Activated gamma-delta T cell (primary cell): ENCODE measurements at regions not wholly inside any gene's neighbourhood (a gene's known extent, or its start where the extent isn't known, plus 50 kb on each side); places are given as distances from the start of the nearest gene placed in this dataset.
"Not testable (repeated sequence)": the region's sequence is repeated elsewhere in the genome, so short reads cannot be mapped to it uniquely, and the experiment has no call there.

Experiments used
- DNase-seq: peaks from one replicate; lab custom pipeline; 2025; lab: John Stamatoyannopoulos, UW

DNA sequence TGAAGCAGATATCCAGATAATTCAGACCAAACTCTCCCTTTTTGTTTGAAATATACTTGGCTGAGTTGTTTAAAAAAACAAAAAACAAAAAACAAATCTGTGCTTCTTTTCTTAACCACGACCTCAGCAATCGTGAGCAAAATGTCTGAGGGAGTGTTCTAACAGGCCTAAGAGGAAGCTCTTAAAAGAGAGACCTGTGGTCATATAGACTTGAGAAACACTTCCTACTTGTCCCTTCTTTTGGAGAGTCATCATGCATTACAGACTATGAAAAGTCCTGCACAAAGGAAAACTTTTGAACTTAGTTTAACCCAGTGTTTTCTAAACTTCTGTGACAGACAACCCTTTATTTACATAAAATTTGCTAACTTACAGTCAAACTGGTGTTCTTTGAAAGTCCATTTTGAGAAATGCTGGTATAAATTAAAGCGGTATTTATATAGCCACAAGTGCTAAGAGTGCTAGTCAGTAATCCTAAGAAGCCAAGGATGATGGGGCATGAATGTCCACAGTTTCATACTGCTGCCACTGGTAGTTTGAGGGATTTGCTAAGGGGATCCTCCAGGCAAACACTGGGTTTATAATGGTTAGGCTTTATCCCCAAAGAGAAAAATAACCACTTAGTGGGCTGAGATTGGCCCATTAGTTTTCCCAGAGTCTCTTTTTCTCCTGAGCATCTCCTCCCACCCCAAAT lies 199.8 kb downstream of the LRRC70 start:
- DNase-seq: no peak

DNA sequence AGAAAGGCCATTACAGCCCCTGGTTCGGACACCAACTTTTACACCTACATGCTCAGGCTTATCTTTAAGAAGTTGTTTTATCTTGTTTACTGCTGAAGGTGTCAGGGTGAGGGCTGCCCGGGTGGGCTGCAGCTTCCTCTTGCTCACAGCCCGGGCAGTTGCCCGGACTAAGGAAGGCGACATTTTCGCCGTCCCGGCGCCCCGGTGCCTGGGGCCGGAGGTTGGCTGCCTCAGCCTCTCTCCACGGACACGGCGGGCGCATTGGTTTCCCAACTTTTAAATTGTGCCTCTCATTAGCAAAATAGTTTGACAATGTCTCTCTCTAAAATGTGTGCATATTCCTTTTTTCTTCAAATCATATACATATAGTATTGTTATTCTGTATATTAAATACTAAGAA lies 198.5 kb downstream of the LRRC70 start:
- DNase-seq: not testable (repeated sequence)

DNA sequence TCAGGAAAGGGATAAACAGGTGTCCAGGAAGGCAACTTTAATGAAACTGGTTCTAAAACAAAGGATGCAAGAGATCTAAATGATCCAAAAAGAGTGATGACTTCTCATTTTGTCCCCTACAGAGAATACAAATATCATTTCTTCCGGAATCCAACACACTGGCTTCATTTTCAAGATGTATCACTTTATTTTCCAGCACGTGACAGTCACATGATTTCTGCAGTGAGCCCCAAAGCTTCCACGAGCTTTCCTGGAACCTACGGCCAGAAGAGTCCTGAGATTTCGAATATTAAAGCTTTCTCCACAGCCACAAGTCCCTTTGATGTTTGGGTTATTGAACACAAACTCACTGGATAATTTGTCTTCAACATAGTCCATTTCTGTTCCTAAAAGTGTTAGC lies 198.0 kb downstream of the LRRC70 start:
- not testable (repeated sequence) for DNase-seq

DNA sequence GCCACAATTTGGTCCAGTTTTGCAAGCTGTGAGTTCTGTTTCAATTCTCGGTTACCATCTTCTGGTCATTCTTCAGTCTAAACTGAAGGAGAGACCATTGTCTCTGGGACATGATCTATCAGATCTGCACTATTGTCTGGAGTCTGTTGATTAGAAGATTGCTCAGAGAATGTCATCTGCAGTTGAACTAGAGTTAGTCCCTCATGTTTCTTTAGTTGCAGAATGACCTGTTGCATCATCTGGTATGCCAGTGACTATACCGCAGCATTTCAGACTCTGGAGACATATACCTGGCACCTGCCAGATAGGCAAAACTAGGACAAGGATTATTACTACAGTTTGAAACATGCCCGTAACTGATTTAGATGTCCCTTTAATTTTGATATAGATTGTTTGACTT lies 194.8 kb downstream of the LRRC70 start:
- DNase-seq: no peak

DNA sequence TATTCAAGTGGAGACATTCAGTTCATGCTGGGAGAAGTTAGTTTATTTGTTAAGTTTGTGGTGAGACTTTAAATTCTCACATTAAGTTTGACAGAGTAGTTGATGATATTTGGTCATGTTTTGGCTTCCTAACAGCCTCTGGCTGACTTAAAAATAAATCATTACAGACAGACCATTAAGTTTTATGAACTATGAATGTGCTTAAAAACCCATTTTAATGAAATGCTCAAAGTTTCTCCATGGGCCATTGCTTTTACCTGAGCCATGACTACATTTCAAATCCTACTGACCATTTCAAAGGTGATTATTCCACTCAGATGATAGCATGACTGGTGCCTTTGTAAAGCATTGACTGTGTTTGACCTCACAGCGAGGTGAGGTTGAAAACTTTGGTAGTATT lies 192.7 kb downstream of the LRRC70 start:
- no peak for DNase-seq

DNA sequence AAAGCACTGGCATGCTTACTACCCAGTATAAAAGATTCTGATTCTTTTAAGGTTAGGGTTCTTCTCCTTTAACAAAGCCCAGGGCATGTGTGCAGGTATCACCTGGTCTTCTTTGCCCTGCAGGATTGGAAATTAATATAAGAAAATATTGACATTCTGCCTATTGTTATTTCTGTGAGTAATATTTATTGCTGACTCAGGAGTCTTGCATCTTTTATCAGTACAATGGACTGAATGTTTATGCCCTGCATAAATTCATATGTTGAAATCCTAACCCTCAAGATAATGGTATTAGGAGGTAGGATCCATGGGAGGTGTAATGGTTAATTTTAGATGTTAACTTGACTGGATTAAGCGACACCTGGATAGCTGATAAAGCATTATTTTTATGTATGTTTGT lies 189.0 kb downstream of the LRRC70 start:
- DNase-seq: no peak

DNA sequence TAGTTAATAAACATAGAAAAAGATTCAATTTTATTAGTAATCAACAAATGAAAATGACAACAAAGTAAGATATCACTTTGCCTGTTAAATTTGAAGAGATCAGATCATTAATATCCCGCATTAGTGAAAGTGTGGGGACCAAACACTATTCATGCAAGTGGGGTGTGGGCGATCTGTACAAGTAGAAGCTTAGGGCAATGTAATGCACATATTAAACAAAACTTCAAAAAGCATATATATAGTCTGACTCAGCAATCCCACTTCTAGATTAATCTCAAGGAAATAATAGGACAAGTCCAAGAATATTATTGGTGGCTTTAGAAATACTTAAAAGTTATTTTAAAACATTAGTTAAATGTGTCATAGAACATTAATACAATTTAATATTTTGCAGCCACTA lies 188.5 kb downstream of the LRRC70 start:
- DNase-seq: no peak

DNA sequence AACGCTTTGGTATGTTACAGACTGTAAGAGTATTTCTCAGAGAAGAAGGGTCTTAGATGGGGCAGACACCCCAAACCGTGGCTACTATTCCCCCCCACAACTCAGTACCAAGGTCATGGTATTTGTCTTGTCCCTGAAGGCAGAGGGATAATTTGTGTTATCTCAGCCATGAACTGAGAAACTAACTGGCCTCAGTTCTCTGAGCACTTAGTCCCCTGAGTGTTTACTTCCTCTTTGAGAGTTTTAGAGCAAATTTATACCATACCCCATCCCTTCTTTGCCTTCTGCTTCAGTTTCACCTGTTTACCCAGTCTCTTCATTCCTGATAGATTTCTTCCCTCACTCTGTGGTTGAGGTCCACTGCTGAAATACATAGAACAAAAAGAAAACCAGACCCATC lies 183.9 kb downstream of the LRRC70 start:
- no peak for DNase-seq

DNA sequence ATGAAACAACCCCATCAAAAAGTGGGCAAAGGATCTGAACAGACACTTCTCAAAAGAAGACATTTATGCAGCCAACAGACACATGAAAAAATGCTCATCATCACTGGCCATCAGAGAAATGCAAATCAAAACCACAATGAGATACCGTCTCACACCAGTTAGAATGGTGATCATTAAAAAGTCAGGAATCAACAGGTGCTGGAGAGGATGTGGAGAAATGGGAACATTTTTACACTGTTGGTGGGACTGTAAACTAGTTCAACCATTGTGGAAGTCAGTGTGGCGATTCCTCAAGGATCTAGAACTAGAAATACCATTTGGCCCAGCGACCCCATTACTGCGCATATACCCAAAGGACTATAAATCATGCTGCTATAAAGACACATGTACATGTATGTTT lies 179.1 kb downstream of the LRRC70 start:
- not testable (repeated sequence) for DNase-seq

DNA sequence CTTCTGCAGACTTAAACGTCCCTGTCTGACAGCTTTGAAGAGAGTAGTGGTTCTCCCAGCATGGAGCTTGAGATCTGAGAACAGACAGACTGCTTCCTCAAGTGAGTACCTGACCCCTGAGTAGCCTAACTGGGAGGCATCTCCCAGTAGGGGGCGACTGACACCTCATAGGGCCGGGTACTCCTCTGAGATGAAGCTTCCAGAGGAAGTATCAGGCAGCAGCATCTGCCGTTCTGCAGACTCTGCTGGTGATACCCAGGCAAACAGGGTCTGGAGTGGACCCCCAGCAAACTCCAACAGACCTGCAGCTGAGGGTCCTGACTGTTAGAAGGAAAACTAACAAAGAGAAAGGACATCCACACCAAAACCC lies 174.4 kb downstream of the LRRC70 start:
- DNase-seq: not testable (repeated sequence)

DNA sequence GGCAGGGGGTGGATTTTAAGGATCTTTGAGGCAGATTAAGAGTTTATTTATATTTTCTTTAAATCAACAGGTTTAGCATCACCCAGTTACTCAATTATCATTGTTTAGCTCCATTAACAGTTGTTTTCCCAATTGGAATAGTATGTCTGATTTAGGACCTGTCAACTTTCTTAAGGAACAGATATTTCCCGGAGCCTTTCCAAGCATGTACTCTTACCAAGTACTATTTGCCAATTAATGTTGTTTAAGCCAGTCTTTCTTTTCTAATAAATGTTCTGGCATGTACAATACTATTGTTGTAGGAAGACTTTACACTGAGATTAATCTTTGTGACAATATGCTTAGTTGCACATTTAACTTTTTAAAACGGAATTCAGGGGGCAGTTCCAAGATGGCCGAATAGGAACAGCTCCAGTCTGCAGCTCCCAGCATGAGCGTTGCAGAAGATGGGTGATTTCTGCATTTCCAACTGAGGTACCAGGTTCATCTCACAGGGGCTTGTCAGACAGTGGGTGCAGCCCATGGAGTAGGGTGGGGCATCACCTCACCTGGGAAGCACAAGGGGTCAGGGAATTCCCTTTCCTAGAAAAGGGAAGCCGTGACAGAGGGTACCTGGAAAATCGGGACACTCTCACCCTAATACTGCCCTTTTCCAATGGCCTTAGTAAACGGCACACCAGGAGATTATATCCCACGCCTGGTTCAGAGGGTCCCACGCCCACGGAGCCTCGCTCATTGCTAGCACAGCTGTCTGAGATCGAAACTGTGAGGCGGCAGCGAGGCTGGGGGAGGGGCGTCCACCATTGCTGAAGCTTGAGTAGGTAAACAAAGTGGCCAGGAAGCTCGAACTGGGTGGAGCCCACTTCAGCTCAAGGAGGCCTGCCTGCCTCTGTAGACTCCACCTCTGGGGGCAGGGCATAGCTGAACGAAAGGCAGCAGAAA lies 173.7 kb downstream of the LRRC70 start:
- DNase-seq: not testable (repeated sequence)

DNA sequence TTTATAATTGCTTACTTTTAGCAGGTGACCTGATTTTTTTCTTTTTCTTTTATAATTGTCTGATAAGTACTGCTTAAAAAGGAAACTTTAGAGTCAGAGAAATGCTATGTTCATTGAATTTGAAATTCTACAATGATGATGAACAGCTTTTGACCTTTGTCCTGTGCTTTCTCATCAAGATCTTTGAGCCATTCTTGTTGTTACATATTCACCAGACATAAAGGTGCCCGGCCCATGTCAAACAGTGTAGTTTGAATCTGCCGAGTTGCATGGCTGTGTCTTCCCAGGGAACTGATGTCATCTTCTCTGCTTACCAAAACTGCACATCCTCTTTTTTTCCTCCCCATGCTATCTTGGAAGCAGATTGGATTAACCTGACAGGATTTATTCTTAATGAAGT lies 163.6 kb downstream of the LRRC70 start:
- no peak for DNase-seq

DNA sequence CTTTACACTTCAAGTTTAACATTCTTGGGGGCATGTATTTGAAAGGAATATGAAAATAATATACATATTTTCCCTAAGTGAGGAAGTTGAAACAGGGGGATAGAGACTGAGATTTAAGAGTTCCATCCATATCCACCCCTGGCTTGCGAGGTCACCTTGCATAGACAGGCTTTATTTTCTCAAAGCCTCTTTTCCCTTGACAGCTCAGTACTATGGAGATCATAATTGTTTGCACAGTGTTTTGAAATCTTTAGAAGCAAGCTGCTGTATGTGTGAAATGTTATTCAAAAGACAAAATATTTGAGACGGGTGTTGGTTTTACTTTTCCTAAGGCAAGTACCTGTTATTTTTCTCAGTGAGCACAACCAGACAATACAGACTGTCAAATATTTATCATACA lies 163.1 kb downstream of the LRRC70 start:
- no peak for DNase-seq

DNA sequence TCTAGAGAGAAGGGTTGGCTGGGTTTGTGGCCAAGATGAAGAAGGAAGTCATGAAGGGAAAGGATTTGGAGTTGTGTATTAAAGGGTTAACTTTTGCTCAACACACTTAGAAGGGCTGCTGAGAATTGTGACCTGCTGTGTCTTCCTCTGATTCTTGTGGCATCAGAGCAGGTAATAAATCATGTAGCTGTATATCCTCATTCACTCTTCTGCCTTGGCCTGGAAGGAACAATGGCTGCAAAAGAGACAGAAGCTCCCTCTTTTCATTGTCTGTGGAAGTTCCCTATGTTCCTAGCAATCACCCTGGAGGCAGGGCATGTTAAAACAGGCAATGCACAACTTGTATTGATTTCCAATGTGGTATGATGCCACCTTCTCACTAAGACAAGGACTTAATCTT lies 159.1 kb downstream of the LRRC70 start:
- DNase-seq: no peak

DNA sequence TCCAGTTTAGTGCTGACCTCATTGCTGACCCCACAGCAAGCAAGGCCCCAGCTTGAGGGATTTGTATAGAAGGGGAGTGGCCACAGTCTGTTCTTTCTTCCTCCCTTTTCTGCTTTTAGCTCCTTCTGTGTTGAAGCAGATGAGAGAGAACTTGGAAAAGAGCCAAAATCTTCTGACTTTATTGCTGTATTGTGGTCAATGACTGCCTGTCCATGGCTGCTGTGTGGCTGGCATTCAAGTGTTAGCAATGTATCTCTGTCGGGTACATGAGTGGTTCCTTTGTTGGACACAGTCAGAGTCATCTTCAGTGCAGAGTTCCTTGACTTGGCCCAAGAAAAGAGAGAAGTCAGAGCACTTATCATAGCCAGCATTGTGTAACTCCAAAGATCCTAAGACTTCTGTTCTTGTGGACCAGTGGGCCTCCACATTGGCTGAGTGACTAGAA lies 154.1 kb downstream of the LRRC70 start:
- no peak for DNase-seq

DNA sequence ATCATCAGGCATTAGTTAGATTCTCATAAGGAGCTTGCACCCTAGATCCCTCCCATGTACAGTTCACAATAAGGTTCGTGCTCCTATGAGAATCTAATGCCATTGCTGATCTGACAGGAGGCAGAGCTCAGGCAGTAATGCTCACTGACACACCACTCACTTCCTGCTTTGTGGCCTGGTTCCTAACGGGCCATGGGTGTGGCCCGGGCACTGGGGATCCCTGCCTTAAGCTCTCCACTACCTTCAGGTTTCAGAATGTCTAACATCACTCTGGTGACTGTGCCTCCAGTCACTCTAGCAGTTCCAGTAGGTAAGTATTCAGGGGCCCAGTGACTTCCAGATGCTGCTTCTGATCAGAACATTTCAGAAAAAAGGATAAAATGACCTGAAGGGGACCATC lies 152.4 kb downstream of the LRRC70 start:
- no peak for DNase-seq

DNA sequence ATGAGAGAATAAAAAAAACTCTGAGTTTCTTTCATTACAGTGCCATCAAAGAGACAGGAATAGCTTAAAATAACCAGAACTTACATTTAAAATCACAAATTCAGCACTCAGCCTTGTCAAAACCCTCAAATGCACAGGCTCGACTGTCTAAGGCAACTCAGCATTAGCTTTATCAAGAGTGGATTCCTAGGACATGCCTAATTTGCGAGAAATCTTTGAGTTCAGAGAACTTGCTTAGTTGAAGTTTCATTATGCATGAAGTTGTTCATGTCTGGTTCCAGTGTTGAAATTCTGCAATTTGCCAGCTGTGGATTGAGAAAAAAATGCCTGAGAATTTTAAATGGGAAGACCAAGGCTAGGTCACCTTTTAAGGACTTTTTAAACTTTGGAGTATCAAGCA lies 151.1 kb downstream of the LRRC70 start:
- no peak for DNase-seq

DNA sequence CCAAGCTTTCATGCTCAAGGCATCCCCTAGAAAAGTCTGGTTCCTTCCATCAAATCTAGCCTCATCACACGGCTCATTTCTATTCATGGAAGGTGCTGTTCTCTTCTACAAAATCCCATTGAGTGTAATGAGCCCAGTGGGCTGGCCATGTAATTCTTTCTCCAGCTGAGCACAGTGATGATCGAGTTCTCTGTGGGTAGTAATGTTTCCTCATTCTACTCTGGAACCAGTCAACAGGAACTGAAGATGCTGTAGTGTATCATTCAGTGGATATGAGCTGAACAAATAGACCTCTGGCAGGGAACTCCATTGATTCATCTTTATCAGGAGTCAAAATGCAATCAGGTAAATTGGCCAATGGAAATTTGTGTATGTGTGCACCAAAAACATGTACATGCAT lies 149.2 kb downstream of the LRRC70 start:
- DNase-seq: no peak

DNA sequence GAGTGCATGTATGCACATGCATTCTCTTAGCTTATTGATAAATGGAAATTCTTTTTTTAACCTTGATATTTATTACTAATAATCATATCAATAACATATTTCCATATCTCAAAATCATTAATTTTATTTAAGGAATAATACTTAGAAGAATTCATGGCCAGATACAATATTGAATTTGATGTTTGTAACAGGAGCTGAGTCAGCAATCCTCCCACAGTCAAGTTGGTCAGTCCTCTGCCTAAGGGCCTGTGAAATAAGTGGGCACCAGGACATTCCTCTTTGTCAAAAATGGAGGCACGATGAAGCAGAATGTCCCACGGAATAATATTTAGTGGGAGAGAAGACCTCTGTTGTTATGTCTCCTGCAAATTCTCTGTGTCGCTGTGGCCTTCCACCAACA lies 148.6 kb downstream of the LRRC70 start:
- no peak for DNase-seq

DNA sequence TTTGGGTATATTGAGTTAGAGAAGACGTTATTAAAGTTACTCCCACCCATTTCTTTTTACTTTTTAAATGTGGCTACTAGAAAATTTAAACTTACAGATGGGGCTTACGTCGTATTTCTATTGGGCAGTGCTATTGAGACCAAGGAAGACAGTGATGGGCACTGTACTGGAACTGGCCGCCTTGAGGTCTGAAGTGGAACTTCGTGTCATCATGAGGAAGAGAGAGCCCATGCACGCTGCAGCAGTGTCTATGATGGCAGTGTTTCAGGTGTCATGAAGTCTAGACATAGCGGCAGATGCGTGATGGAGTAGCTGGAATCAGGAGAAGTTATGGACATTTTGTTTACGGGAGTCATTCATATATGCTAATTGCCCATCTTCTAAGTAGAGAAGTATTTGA lies 143.7 kb downstream of the LRRC70 start:
- DNase-seq: no peak

DNA sequence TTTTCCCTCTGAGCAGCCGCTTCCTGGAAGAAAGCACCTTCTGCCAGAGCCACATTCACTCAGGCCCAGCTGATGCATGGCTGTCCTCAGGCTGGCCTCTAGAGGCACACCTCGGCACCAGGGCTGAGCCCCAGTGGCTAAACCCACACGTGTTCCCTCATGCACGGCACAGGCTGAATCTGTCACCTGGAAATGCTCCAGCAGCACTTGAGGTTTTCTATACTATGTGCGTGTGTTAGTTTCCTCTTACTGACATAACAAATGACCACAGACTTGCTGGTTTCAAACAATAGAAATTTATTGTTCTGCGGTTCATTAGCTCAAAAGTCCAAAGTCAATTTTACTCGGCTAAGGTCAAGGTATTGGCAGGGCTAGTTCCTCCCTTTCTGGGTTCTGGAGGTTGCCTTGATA lies 141.4 kb downstream of the LRRC70 start:
- no peak for DNase-seq

DNA sequence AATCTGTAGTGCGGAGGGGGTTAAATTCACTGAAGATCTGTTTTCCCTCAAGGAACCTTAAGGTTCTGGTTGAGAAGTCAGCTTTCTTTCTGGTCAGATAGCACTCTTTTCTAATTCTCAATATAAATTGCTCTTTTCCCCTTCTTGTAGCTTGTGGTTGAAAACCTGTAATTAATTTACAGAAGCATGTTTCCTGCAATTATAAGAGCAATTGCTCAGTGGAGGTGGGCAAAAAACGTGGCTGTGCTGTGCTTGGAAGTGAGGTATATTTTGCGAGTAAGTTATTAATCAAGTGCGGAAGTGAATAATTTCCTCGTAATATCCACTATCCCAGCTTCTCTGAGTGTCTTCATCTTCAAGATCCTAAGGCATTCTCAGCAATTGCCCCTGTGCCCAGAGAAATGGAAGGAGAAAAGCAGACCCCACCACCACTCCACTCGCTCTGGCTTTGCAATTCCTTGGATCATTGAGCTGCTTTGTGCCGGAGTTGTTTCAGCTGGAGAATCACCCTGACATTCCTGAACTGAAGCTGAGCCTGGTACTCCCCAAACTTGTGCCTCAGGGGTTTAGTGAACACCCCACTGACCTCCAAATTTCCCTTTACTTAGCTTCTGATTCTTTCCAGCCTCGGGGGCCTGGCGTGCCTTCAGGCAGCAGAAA lies 140.6 kb downstream of the LRRC70 start:
- DNase-seq: no peak

DNA sequence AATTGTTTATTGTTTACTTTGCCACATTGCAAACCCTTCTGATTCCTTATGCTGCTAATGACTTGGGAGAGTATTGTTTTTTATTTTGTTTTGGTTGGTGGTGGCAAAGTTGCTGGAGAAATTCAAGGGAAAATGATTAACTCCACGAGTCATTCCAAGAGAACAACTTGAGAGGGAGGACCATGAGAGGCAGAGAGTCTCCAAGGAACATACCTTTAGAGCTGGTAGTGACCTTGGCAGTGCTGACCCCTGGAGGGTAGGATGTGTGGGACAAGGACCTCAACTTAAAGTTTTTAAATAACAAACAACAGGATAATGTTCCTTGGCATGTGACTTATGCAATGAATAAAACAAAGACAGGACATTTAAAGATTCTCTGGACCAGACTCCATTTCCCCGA lies 139.7 kb downstream of the LRRC70 start:
- DNase-seq: no peak
